ENCODE measurements at regions not wholly inside any gene's neighbourhood (a gene's known extent, or its start where the extent isn't known, plus 50 kb on each side); places are given as distances from the start of the nearest gene placed in this dataset.

DNA sequence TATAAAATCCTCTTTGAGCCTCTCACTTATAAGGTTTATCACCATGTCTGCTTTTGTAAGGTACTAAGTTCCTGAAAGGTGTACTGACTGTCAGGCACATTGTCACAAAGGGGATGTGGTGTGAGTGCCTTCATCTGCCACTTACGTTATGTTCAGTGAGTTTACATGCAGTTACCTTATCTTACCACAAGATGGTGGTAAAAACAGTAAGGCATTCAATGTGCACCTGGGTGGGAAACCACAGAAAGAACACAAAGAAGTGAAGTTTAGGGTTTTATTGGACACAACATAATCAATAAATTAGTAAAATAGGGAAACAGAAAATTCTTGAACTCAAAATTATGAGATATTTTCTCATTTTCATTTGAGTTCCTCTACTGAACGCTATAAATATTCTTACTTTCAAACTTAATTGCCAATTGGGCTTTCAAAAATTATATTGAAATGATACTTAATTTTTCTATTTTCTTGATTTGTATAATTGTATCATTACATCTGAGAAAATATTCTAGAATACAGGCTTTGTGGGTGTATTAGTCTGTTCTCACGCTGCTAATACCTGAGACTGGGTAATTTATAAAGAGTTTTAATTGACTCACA, 650.8 kb downstream of the PCDH7 start:
- Histone ChIP-seq H3K27me3 (ENCODE audit: control insufficient read depth, insufficient read depth, low read length) (no peaks in the 10 kb centered on the region), H3K36me3 (ENCODE audit: control insufficient read depth, insufficient read depth, low read length) (no peaks in the 10 kb centered on the region), H3K9me3 (ENCODE audit: control insufficient read depth, insufficient read depth, low read length) (no peaks in the 10 kb centered on the region), H3K4me1 (ENCODE audit: control insufficient read depth, insufficient read depth, low read length) (no peaks in the 10 kb centered on the region), H3K4me3 (ENCODE audit: low read depth, low read length) (no peak overlapping the region), H3K9ac (ENCODE audit: low read depth, low read length) (no peak overlapping the region)

- no peak overlapping the region for H3K9ac ChIP-seq (ENCODE audit: low read depth, low read length)
- no peaks in the 10 kb centered on the region for H3K4me1 ChIP-seq (ENCODE audit: control insufficient read depth, insufficient read depth, low read length)
- H3K4me3 ChIP-seq (ENCODE audit: low read depth, low read length), result no peak overlapping the region
- no peaks in the 10 kb centered on the region for H3K36me3 ChIP-seq (ENCODE audit: control insufficient read depth, insufficient read depth, low read length)
- no peaks in the 10 kb centered on the region for H3K27me3 ChIP-seq (ENCODE audit: control insufficient read depth, insufficient read depth, low read length)
- no peaks in the 10 kb centered on the region for H3K9me3 ChIP-seq (ENCODE audit: control insufficient read depth, insufficient read depth, low read length)
Observed at GRCh38 chr4:31374256-31374960, 654.2 kb downstream of the PCDH7 start.

- no peaks in the 10 kb centered on the region for H3K9me3 ChIP-seq (ENCODE audit: control insufficient read depth, insufficient read depth, low read length)
- H3K4me1 ChIP-seq (ENCODE audit: control insufficient read depth, insufficient read depth, low read length), result no peaks in the 10 kb centered on the region
- H3K4me3 ChIP-seq (ENCODE audit: low read depth, low read length), result no peak overlapping the region
- H3K9ac ChIP-seq (ENCODE audit: low read depth, low read length), result no peak overlapping the region
- no peaks in the 10 kb centered on the region for H3K27me3 ChIP-seq (ENCODE audit: control insufficient read depth, insufficient read depth, low read length)
- H3K36me3 ChIP-seq (ENCODE audit: control insufficient read depth, insufficient read depth, low read length), result no peaks in the 10 kb centered on the region
Observed at GRCh38 chr4:31375936-31376335, 655.8 kb downstream of the PCDH7 start.

- no peaks in the 10 kb centered on the region for H3K9me3 ChIP-seq (ENCODE audit: control insufficient read depth, insufficient read depth, low read length)
- no peaks in the 10 kb centered on the region for H3K36me3 ChIP-seq (ENCODE audit: control insufficient read depth, insufficient read depth, low read length)
- H3K27me3 ChIP-seq (ENCODE audit: control insufficient read depth, insufficient read depth, low read length), result no peaks in the 10 kb centered on the region
- no peak overlapping the region for H3K4me3 ChIP-seq (ENCODE audit: low read depth, low read length)
- no peak overlapping the region for H3K9ac ChIP-seq (ENCODE audit: low read depth, low read length)
- no peaks in the 10 kb centered on the region for H3K4me1 ChIP-seq (ENCODE audit: control insufficient read depth, insufficient read depth, low read length)
Observed at GRCh38 chr4:31379364-31379763, 659.2 kb downstream of the PCDH7 start.

DNA sequence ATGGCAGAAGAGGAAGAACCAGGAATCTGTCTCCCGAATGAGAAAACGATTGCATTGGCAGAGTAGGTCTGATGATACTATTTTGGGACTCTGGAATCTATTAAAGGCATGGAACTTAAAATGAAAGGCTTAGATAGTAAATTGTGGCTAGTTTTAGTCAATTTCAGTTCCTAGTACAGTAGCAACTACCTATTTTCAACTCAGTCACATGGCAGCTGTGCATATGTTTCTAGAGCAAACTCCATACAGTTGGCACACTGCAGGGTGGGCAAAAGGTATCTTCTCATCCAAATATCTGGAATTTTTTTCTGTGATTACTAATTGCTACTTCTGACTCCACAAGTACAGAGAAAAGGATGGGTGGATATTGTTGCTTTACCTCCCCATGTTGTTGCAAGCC, 663.6 kb downstream of the PCDH7 start:
- Histone ChIP-seq H3K4me1 (ENCODE audit: control insufficient read depth, insufficient read depth, low read length) (no peaks in the 10 kb centered on the region), H3K27me3 (ENCODE audit: control insufficient read depth, insufficient read depth, low read length) (no peaks in the 10 kb centered on the region), H3K9ac (ENCODE audit: low read depth, low read length) (no peak overlapping the region), H3K36me3 (ENCODE audit: control insufficient read depth, insufficient read depth, low read length) (no peaks in the 10 kb centered on the region), H3K4me3 (ENCODE audit: low read depth, low read length) (no peak overlapping the region), H3K9me3 (ENCODE audit: control insufficient read depth, insufficient read depth, low read length) (no peaks in the 10 kb centered on the region)

- Histone ChIP-seq H3K9me3 (ENCODE audit: control insufficient read depth, insufficient read depth, low read length) (no peaks in the 10 kb centered on the region), H3K9ac (ENCODE audit: low read depth, low read length) (no peak overlapping the region)
Observed at GRCh38 chr4:31390849-31391248, 670.7 kb downstream of the PCDH7 start.

GRCh38 chr4:31391976-31392375, 671.8 kb downstream of the PCDH7 start:
- H3K9me3 ChIP-seq (ENCODE audit: control insufficient read depth, insufficient read depth, low read length), result no peaks in the 10 kb centered on the region
- no peaks in the 10 kb centered on the region for H3K36me3 ChIP-seq (ENCODE audit: control insufficient read depth, insufficient read depth, low read length)
- H3K4me1 ChIP-seq (ENCODE audit: control insufficient read depth, insufficient read depth, low read length), result no peaks in the 10 kb centered on the region
- no peaks in the 10 kb centered on the region for H3K27me3 ChIP-seq (ENCODE audit: control insufficient read depth, insufficient read depth, low read length)
- no peak overlapping the region for H3K9ac ChIP-seq (ENCODE audit: low read depth, low read length)
- H3K4me3 ChIP-seq (ENCODE audit: low read depth, low read length), result no peak overlapping the region

More at GRCh38 chr4:31390849-31391248, 670.7 kb downstream of the PCDH7 start:
- Histone ChIP-seq H3K4me1 (ENCODE audit: control insufficient read depth, insufficient read depth, low read length) (no peaks in the 10 kb centered on the region), H3K36me3 (ENCODE audit: control insufficient read depth, insufficient read depth, low read length) (no peaks in the 10 kb centered on the region), H3K4me3 (ENCODE audit: low read depth, low read length) (no peak overlapping the region), H3K27me3 (ENCODE audit: control insufficient read depth, insufficient read depth, low read length) (no peaks in the 10 kb centered on the region)

DNA sequence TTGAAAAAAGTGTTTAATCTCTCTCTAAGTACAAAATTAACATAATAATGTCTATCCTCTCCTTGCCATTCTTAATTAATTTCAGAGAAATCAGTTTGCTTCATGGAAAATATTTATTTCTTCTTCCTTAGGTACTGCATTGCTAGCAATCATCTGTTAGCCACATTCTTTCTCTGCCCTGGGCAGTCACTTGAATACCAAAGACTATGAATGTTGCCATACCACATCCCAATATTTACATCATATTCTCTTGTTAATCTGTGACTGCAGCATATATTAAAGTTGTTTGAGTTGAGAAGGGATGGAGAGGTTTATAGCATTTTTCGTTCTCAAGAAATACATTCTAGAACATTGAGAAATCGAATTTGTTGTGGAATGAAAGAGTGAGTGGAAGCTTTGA, 672.8 kb downstream of the PCDH7 start:
- no peaks in the 10 kb centered on the region for H3K9me3 ChIP-seq (ENCODE audit: control insufficient read depth, insufficient read depth, low read length)
- no peak overlapping the region for H3K9ac ChIP-seq (ENCODE audit: low read depth, low read length)
- no peaks in the 10 kb centered on the region for H3K36me3 ChIP-seq (ENCODE audit: control insufficient read depth, insufficient read depth, low read length)
- H3K27me3 ChIP-seq (ENCODE audit: control insufficient read depth, insufficient read depth, low read length), result no peaks in the 10 kb centered on the region
- no peak overlapping the region for H3K4me3 ChIP-seq (ENCODE audit: low read depth, low read length)
- H3K4me1 ChIP-seq (ENCODE audit: control insufficient read depth, insufficient read depth, low read length), result no peaks in the 10 kb centered on the region

- Histone ChIP-seq H3K9ac (ENCODE audit: low read depth, low read length) (no peak overlapping the region), H3K4me3 (ENCODE audit: low read depth, low read length) (no peak overlapping the region), H3K4me1 (ENCODE audit: control insufficient read depth, insufficient read depth, low read length) (no peaks in the 10 kb centered on the region), H3K9me3 (ENCODE audit: control insufficient read depth, insufficient read depth, low read length) (no peaks in the 10 kb centered on the region), H3K36me3 (ENCODE audit: control insufficient read depth, insufficient read depth, low read length) (no peaks in the 10 kb centered on the region), H3K27me3 (ENCODE audit: control insufficient read depth, insufficient read depth, low read length) (no peaks in the 10 kb centered on the region)
Observed at GRCh38 chr4:31408121-31408520, 688.0 kb downstream of the PCDH7 start.

GRCh38 chr4:31411565-31411964, 691.4 kb downstream of the PCDH7 start:
- Histone ChIP-seq H3K4me1 (ENCODE audit: control insufficient read depth, insufficient read depth, low read length) (no peaks in the 10 kb centered on the region), H3K4me3 (ENCODE audit: low read depth, low read length) (no peak overlapping the region), H3K9me3 (ENCODE audit: control insufficient read depth, insufficient read depth, low read length) (no peaks in the 10 kb centered on the region), H3K9ac (ENCODE audit: low read depth, low read length) (no peak overlapping the region), H3K36me3 (ENCODE audit: control insufficient read depth, insufficient read depth, low read length) (no peaks in the 10 kb centered on the region), H3K27me3 (ENCODE audit: control insufficient read depth, insufficient read depth, low read length) (no peaks in the 10 kb centered on the region)

DNA sequence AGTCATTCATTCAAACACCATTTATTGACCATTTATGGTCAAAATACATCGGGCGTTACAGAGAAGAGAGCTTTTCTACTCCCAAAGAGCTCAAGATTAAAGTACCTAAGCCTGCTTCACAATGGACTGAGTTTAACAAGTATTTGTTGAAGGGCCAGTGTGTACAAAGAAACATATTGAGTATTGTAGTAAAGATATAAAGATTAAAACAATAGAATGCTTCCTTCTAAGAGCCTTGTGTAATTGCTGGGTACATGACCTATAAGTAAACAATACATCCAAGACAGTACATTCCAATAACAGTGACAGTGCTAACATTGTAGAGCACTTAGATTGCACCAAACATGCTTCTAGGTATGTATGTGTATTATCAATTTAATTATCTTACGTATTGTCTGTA, 695.5 kb downstream of the PCDH7 start:
- H3K4me1 ChIP-seq (ENCODE audit: control insufficient read depth, insufficient read depth, low read length), result no peaks in the 10 kb centered on the region
- H3K27me3 ChIP-seq (ENCODE audit: control insufficient read depth, insufficient read depth, low read length), result no peaks in the 10 kb centered on the region
- no peak overlapping the region for H3K4me3 ChIP-seq (ENCODE audit: low read depth, low read length)
- H3K36me3 ChIP-seq (ENCODE audit: control insufficient read depth, insufficient read depth, low read length), result no peaks in the 10 kb centered on the region
- no peak overlapping the region for H3K9ac ChIP-seq (ENCODE audit: low read depth, low read length)
- no peaks in the 10 kb centered on the region for H3K9me3 ChIP-seq (ENCODE audit: control insufficient read depth, insufficient read depth, low read length)

GRCh38 chr4:31416498-31416897, 696.3 kb downstream of the PCDH7 start:
- Histone ChIP-seq H3K9ac (ENCODE audit: low read depth, low read length) (no peak overlapping the region), H3K9me3 (ENCODE audit: control insufficient read depth, insufficient read depth, low read length) (no peaks in the 10 kb centered on the region), H3K4me1 (ENCODE audit: control insufficient read depth, insufficient read depth, low read length) (no peaks in the 10 kb centered on the region), H3K36me3 (ENCODE audit: control insufficient read depth, insufficient read depth, low read length) (no peaks in the 10 kb centered on the region), H3K27me3 (ENCODE audit: control insufficient read depth, insufficient read depth, low read length) (no peaks in the 10 kb centered on the region), H3K4me3 (ENCODE audit: low read depth, low read length) (no peak overlapping the region)
